Left colon (tissue), 2 donors: ENCODE measurements at regions not wholly inside any gene's neighbourhood (a gene's known extent, or its start where the extent isn't known, plus 50 kb on each side); places are given as distances from the start of the nearest gene placed in this dataset.
"Not testable (repeated sequence)": the region's sequence is repeated elsewhere in the genome, so short reads cannot be mapped to it uniquely, and the experiment has no call there.

Source experiments
- ATAC-seq: fragments of 200-7000 bp; cut with Tn5 transposase; one replicate; pipeline ENCODE4 v1.9.1; 2020; ENCODE audit warnings: mild to moderate bottlenecking, moderate library complexity
- DNase-seq, 2 donors: peaks; one replicate each; pipeline ENCODE4 v3.0.0-alpha.2; 2020
- intact Hi-C, 2 donors: fragments of 100-400 bp; cut with DNase I in 1 of 2; cut with micrococcal nuclease in 1 of 2; formaldehyde crosslinking; loops; one replicate each; pipeline versions ENCODE4 v1.11.2 to v1.14.0; 2022; cut with DNase I, micrococcal nuclease
- donor health status: DM: no; HTN: no; CAD: no.
- donor health status: DM: yes; HTN: yes; CAD: no.

- DNase-seq = no peak
- intact Hi-C loops = no loop called here
- no peak for ATAC-seq
These were observed 182.7 kb downstream of the UXS1 start for GRCh38 chr2:106011380-106011779.

DNA sequence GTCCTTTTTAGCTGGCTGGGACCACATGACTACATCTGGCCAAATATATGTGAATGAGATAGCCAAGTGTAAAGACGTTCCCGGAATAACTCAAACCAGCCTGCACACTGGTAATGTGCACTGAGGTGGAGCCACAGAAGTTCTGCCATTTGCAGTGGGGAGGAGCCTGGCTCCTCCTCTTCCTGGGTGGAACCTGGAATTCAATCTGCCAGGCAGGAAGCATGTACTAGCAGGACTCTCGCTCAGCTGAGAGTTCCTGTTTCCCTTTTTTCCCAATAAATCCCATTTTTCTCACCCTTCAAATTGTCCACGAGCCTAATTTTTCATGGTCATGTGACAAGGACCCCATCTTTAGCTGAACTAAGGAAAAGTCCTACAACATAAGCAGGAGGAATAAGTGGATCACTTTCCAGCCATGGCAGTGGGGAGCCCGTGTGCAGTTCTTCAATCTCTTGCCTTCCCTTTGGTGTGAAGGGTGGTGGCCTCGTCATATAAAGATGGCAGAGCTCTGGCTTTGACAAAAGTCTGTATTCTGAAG lies 183.2 kb downstream of the UXS1 start:
- intact Hi-C loops = no loop called here
- DNase-seq (no peak), ATAC-seq (no peak)

GRCh38 chr2:106009096-106009495 lies 185.0 kb downstream of the UXS1 start:
- no peak for DNase-seq
- ATAC-seq = no peak
- intact Hi-C loops = no loop called here

DNA sequence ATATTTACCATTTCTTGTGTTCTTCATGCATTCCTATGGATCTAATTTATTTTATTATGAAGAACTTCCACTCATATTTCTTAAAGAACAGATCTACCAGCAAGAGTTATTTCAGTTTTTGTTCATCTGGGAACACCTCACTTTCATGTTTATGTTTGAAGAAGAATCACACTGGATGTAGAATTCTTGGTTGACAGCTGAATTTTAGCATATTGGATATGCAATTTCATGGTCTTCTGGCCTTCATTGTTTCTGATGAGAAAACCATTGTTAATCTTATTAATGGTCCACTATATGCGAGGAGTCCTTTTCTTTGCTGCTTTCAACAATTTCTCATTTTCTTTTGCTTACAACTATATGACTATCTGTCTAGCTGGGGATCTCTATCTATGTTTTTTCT lies 189.2 kb downstream of the UXS1 start:
- DNase-seq = no peak
- no peak for ATAC-seq
- intact Hi-C loops = no loop called here

DNA sequence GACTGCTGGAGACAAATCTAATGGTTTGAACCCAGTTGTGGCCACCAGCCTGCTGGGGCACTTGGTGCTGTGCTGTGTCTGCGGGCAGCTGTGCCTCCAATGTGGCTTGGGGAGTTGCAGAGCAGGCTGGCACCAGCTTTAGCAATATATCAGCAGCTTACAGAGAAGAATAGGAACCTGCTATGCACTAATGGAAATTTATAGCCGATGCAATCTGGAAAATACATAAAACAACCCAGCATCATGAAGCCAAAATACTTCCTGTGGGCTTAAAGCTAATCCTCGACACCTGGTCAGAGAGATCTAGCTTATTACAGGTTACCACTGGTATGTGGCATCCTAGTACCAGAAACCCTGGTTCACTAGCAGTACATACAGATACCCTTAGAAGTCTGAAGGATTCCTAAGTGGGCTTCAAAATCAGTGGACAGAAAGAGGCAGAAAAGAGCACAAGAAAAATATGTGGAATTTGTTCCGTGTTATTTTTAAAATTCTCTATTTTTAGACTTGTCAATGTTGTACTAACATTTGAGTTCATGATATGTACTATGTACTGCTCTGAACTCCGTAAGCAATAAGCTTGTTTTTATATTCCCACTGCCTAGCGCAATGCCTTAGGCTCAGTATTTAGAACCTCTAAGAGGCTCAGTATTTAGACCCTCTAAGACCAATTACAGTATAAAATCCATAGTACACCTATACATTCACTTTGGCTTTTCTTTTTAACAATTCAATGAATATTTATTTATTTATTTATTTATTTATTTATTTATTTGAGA lies 194.7 kb downstream of the UXS1 start:
- ATAC-seq = no peak
- intact Hi-C loops = no loop called here
- no peak for DNase-seq

GRCh38 chr2:105997711-105998110 lies 196.4 kb downstream of the UXS1 start:
- DNase-seq = no peak
- no peak for ATAC-seq
- intact Hi-C loops = no loop called here

- intact Hi-C loops = no loop called here
- DNase-seq = no peak
- no peak for ATAC-seq
These were observed 203.5 kb downstream of the UXS1 start for GRCh38 chr2:105990624-105991023.

DNA sequence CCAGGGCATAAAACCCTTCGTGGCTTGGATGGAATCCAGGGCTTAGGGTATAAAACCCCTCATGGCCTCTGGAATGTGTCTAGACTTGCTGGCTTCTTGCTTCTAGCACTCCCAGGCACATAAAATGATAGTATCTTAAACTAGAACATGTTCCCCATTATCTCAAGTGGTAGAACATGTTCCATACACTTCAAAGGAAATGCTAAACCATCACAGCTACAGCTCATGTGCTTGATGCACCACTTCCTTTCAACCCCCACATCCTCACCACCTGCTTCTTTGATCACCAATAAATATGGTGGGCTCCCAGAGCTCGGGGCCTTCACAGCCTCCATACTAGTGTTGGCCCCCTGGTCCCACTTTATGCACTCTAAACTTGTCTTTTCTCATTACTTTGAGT lies 204.3 kb downstream of the UXS1 start:
- intact Hi-C loops, ATAC-seq, DNase-seq: not testable (repeated sequence)

GRCh38 chr2:105989070-105989469 lies 205.0 kb downstream of the UXS1 start:
- intact Hi-C loops = no loop called here
- ATAC-seq = no peak
- no peak for DNase-seq

DNA sequence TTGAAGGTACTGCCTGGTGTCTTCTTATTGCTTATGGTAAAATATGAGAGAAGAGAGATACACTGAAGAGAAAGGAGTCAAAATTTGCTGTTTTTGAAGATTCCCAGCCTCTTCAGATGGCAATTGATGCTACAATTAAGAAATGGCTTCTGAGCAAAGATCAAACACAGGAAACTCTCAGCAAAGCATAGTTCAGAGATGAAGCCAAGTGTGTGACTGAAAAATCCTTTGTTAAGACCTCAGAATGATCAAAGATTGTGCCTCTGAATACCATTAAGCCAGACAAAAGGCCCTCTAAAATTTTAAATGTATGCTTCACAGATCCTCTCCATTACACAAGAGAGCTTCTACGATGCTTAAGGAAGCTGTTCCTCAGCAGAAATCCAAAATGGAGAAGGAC lies 216.3 kb downstream of the UXS1 start:
- DNase-seq = no peak
- intact Hi-C loops = no loop called here
- no peak for ATAC-seq

- ATAC-seq (no peak), DNase-seq (no peak)
- intact Hi-C loops = no loop called here
These were observed 216.9 kb downstream of the UXS1 start for GRCh38 chr2:105977212-105977611.

GRCh38 chr2:105974812-105975211 lies 219.3 kb downstream of the UXS1 start:
- DNase-seq (no peak), ATAC-seq (no peak)

GRCh38 chr2:105972927-105973326 lies 221.2 kb downstream of the UXS1 start:
- DNase-seq (no peak), ATAC-seq (no peak)
- intact Hi-C loops = no loop called here

More at GRCh38 chr2:105974812-105975211, 219.3 kb downstream of the UXS1 start:
- intact Hi-C loops = no loop called here

GRCh38 chr2:105972246-105972645 lies 221.9 kb downstream of the UXS1 start:
- intact Hi-C loops = no loop called here
- no peak for ATAC-seq

GRCh38 chr2:105969552-105969951 lies 224.5 kb downstream of the UXS1 start:
- ATAC-seq (no peak), DNase-seq (no peak)

More at GRCh38 chr2:105972246-105972645, 221.9 kb downstream of the UXS1 start:
- DNase-seq = no peak

GRCh38 chr2:105962221-105962620 lies 217.5 kb downstream of the NCK2 start:
- no peak for DNase-seq
- intact Hi-C loops = no loop called here
- no peak for ATAC-seq

More at GRCh38 chr2:105969552-105969951, 224.5 kb downstream of the UXS1 start:
- intact Hi-C loops = no loop called here

GRCh38 chr2:105961599-105962146 lies 217.0 kb downstream of the NCK2 start:
- ATAC-seq = no peak

DNA sequence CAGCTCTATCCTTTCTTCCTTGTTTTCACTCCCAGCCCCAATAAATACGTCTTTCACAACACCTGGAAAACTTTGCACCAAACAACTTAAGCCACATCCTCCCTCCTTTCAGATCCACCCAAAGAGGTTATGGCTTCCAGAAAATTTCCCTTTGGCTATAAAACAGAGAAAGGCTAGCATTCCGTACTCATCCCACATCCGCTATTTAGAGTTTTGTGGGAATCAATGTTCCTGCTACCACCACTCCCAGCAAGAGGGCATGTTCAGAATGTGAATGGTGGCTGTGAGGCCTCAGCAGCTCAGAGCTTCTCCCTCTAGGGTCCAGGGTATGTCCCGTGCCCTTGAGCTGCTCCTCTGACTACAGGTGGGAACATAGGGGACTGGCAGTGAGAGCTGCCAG lies 214.6 kb downstream of the NCK2 start:
- ATAC-seq (no peak), DNase-seq (no peak)
- intact Hi-C loops = no loop called here

More at GRCh38 chr2:105961599-105962146, 217.0 kb downstream of the NCK2 start:
- no peak for DNase-seq
- intact Hi-C loops = no loop called here

GRCh38 chr2:105954891-105955290 lies 210.2 kb downstream of the NCK2 start:
- intact Hi-C loops = no loop called here
- ATAC-seq (no peak), DNase-seq (no peak)

GRCh38 chr2:105953942-105954341 lies 209.2 kb downstream of the NCK2 start:
- intact Hi-C loops = no loop called here
- ATAC-seq (no peak), DNase-seq (no peak)
